ENCODE measurements at regions not wholly inside any gene's neighbourhood (a gene's known extent, or its start where the extent isn't known, plus 50 kb on each side); places are given as distances from the start of the nearest gene placed in this dataset.

GRCh38 chr19:31111741-31112140, 237.5 kb downstream of the TSHZ3 start (continued):
- TF ChIP-seq, protein P1, sequence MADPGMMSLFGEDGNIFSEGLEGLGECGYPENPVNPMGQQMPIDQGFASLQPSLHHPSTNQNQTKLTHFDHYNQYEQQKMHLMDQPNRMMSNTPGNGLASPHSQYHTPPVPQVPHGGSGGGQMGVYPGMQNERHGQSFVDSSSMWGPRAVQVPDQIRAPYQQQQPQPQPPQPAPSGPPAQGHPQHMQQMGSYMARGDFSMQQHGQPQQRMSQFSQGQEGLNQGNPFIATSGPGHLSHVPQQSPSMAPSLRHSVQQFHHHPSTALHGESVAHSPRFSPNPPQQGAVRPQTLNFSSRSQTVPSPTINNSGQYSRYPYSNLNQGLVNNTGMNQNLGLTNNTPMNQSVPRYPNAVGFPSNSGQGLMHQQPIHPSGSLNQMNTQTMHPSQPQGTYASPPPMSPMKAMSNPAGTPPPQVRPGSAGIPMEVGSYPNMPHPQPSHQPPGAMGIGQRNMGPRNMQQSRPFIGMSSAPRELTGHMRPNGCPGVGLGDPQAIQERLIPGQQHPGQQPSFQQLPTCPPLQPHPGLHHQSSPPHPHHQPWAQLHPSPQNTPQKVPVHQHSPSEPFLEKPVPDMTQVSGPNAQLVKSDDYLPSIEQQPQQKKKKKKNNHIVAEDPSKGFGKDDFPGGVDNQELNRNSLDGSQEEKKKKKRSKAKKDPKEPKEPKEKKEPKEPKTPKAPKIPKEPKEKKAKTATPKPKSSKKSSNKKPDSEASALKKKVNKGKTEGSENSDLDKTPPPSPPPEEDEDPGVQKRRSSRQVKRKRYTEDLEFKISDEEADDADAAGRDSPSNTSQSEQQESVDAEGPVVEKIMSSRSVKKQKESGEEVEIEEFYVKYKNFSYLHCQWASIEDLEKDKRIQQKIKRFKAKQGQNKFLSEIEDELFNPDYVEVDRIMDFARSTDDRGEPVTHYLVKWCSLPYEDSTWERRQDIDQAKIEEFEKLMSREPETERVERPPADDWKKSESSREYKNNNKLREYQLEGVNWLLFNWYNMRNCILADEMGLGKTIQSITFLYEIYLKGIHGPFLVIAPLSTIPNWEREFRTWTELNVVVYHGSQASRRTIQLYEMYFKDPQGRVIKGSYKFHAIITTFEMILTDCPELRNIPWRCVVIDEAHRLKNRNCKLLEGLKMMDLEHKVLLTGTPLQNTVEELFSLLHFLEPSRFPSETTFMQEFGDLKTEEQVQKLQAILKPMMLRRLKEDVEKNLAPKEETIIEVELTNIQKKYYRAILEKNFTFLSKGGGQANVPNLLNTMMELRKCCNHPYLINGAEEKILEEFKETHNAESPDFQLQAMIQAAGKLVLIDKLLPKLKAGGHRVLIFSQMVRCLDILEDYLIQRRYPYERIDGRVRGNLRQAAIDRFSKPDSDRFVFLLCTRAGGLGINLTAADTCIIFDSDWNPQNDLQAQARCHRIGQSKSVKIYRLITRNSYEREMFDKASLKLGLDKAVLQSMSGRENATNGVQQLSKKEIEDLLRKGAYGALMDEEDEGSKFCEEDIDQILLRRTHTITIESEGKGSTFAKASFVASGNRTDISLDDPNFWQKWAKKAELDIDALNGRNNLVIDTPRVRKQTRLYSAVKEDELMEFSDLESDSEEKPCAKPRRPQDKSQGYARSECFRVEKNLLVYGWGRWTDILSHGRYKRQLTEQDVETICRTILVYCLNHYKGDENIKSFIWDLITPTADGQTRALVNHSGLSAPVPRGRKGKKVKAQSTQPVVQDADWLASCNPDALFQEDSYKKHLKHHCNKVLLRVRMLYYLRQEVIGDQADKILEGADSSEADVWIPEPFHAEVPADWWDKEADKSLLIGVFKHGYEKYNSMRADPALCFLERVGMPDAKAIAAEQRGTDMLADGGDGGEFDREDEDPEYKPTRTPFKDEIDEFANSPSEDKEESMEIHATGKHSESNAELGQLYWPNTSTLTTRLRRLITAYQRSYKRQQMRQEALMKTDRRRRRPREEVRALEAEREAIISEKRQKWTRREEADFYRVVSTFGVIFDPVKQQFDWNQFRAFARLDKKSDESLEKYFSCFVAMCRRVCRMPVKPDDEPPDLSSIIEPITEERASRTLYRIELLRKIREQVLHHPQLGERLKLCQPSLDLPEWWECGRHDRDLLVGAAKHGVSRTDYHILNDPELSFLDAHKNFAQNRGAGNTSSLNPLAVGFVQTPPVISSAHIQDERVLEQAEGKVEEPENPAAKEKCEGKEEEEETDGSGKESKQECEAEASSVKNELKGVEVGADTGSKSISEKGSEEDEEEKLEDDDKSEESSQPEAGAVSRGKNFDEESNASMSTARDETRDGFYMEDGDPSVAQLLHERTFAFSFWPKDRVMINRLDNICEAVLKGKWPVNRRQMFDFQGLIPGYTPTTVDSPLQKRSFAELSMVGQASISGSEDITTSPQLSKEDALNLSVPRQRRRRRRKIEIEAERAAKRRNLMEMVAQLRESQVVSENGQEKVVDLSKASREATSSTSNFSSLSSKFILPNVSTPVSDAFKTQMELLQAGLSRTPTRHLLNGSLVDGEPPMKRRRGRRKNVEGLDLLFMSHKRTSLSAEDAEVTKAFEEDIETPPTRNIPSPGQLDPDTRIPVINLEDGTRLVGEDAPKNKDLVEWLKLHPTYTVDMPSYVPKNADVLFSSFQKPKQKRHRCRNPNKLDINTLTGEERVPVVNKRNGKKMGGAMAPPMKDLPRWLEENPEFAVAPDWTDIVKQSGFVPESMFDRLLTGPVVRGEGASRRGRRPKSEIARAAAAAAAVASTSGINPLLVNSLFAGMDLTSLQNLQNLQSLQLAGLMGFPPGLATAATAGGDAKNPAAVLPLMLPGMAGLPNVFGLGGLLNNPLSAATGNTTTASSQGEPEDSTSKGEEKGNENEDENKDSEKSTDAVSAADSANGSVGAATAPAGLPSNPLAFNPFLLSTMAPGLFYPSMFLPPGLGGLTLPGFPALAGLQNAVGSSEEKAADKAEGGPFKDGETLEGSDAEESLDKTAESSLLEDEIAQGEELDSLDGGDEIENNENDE (IDR thresholded peaks at IDR 0.05; ENCODE audit: insufficient replicate concordance, low read length), result no peak
- TF ChIP-seq POLR2A (IDR thresholded peaks at IDR 0.05; ENCODE audit: control extremely low read depth in 1 of 2, low read depth in 2 of 2, low read length in 2 of 2), result no peak
- no peak for TF ChIP-seq RFX5 (IDR thresholded peaks at IDR 0.05; ENCODE audit: borderline replicate concordance, low read depth, low read length)
- TF ChIP-seq SP4 (IDR thresholded peaks at IDR 0.05; ENCODE audit: low read length), result no peak
- no peak for TF ChIP-seq BRCA1 (IDR thresholded peaks at IDR 0.05; ENCODE audit: low read depth, low read length)
- no peak for TF ChIP-seq EP300 (IDR thresholded peaks at IDR 0.05; ENCODE audit: borderline replicate concordance in 1 of 2, low read depth in 2 of 2, low read length in 2 of 2)
- TF ChIP-seq TAF7 (optimal IDR thresholded peaks at IDR 0.05; ENCODE audit: borderline replicate concordance, low read depth, low read length), result no peak
